Esophagus squamous epithelium (tissue), 4 donors: ENCODE measurements at regions not wholly inside any gene's neighbourhood (a gene's known extent, or its start where the extent isn't known, plus 50 kb on each side); places are given as distances from the start of the nearest gene placed in this dataset.

Source experiments
- POLR2A ChIP-seq, 4 donors: fragments of 450-650 bp; IDR thresholded peaks; one replicate each; pipeline ENCODE4 v1.6.1; 2017; ENCODE audit warnings: antibody characterized with exemption in 4 of 4, mild to moderate bottlenecking in 4 of 4, moderate library complexity in 3 of 4
- TF ChIP-seq, protein P1 (sequence below), 6 experiments: fragments of 450-650 bp in 4 of 6; fragments of 200-600 bp in 2 of 6; sonication (generic) in 2 of 6; IDR thresholded peaks; one replicate each; pipeline ENCODE4 v1.5.1; 2016 to 2019; ENCODE audit warnings: antibody characterized with exemption in 6 of 6, mild to moderate bottlenecking in 4 of 6, moderate library complexity in 4 of 6

- TF ChIP-seq POLR2A (IDR thresholded peaks at IDR 0.05) = no peak
- TF ChIP-seq, protein P1, sequence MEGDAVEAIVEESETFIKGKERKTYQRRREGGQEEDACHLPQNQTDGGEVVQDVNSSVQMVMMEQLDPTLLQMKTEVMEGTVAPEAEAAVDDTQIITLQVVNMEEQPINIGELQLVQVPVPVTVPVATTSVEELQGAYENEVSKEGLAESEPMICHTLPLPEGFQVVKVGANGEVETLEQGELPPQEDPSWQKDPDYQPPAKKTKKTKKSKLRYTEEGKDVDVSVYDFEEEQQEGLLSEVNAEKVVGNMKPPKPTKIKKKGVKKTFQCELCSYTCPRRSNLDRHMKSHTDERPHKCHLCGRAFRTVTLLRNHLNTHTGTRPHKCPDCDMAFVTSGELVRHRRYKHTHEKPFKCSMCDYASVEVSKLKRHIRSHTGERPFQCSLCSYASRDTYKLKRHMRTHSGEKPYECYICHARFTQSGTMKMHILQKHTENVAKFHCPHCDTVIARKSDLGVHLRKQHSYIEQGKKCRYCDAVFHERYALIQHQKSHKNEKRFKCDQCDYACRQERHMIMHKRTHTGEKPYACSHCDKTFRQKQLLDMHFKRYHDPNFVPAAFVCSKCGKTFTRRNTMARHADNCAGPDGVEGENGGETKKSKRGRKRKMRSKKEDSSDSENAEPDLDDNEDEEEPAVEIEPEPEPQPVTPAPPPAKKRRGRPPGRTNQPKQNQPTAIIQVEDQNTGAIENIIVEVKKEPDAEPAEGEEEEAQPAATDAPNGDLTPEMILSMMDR (IDR thresholded peaks at IDR 0.05) = no peak
Measured at GRCh38 chr12:75970310-75970709, 61.3 kb downstream of the PHLDA1 start.
